ENCODE measurements at regions not wholly inside any gene's neighbourhood (a gene's known extent, or its start where the extent isn't known, plus 50 kb on each side); places are given as distances from the start of the nearest gene placed in this dataset.

DNA sequence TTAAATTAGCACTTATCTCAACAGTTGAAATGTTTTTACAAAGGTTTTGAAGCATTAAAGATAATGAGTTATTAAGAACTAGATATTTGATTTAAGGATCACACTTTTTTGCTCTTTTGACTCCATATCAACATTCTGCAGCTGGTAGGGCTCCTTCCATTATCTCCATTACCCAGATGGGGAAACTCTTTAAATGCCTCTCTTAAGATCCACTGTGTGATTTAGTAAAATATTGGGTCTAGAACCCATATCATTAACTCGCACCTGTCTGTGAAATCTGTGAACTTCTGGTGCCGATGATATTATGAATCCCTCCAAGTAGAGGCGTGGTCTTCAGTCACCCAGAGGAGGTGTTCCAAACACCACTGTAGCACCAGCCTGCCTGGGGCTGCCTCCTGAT, 466.2 kb downstream of the TSN start:
- H3K27ac ChIP-seq (ENCODE audit: low read depth, low read length), result no peak overlapping the region
- peaks cover 0 to 4% (median 3%) of the 10 kb centered on the region in 3 donors for H3K27me3 ChIP-seq (ENCODE audit: control insufficient read depth in 3 of 3, insufficient read depth in 3 of 3, low read length in 3 of 3)
- H3K9me3 ChIP-seq (ENCODE audit: control insufficient read depth in 3 of 3, low read length in 3 of 3), result no peaks in the 10 kb centered on the region
- H3K4me3 ChIP-seq (ENCODE audit: low read length in 3 of 3), result no peak overlapping the region
- no peak overlapping the region for H3K9ac ChIP-seq (ENCODE audit: low read depth in 1 of 3, low read length in 3 of 3)
- H3K36me3 ChIP-seq (ENCODE audit: control insufficient read depth in 3 of 3, insufficient read depth in 3 of 3, low read length in 3 of 3), result no peaks in the 10 kb centered on the region
- no peaks in the 10 kb centered on the region for H3K4me1 ChIP-seq (ENCODE audit: control insufficient read depth in 3 of 3, insufficient read depth in 3 of 3, low read length in 3 of 3)

DNA sequence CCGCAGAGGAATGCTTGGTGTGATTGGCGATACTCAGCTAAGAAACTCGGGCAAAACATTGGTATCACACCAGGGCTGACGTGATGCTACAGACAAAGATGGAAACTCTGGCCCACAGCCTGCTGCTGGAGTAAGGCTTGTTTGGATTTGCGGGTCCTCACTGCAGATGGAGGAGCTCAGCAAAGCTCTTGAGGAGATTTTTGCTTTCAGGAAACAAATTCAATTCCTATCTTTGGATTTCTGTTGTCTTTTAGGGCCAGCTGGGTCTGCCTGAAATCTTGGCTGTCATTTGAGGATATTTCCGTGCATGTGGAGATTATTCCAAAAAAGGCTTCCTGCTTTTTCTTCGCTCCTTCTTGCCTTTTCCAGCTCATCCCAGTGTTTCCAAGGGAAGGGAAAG, 475.8 kb downstream of the TSN start:
- Histone ChIP-seq H3K27me3 (ENCODE audit: control insufficient read depth in 3 of 3, insufficient read depth in 3 of 3, low read length in 3 of 3) (no peaks in the 10 kb centered on the region), H3K9ac (ENCODE audit: low read depth in 1 of 3, low read length in 3 of 3) (no peak overlapping the region), H3K9me3 (ENCODE audit: control insufficient read depth in 3 of 3, low read length in 3 of 3) (no peaks in the 10 kb centered on the region), H3K4me3 (ENCODE audit: low read length in 3 of 3) (no peak overlapping the region), H3K4me1 (ENCODE audit: control insufficient read depth in 3 of 3, insufficient read depth in 3 of 3, low read length in 3 of 3) (no peaks in the 10 kb centered on the region), H3K27ac (ENCODE audit: low read depth, low read length) (no peak overlapping the region), H3K36me3 (ENCODE audit: control insufficient read depth in 3 of 3, insufficient read depth in 3 of 3, low read length in 3 of 3) (no peaks in the 10 kb centered on the region)

DNA sequence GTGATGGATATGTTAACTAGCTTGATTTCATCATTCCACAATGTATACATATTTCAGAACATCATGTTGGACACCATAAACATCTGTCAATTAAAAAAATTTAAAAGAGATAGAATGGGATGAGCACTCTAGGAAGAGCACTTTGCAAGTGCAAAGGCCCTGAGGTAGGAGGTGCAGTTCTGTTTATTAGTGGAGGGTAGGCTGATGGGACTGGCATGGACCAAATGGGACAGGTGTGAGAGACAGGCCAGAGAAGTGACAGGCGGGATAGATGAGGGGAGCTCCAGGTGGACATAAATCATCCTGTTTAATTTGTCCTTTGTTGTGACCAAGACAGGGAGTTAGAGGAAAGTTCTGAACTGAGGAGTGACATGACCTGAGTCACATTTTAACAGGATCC, 477.9 kb downstream of the TSN start:
- no peak overlapping the region for H3K9ac ChIP-seq (ENCODE audit: low read depth in 1 of 3, low read length in 3 of 3)
- H3K27me3 ChIP-seq (ENCODE audit: control insufficient read depth in 3 of 3, insufficient read depth in 3 of 3, low read length in 3 of 3), result no peaks in the 10 kb centered on the region
- no peak overlapping the region for H3K27ac ChIP-seq (ENCODE audit: low read depth, low read length)
- no peaks in the 10 kb centered on the region for H3K36me3 ChIP-seq (ENCODE audit: control insufficient read depth in 3 of 3, insufficient read depth in 3 of 3, low read length in 3 of 3)
- H3K4me3 ChIP-seq (ENCODE audit: low read length in 3 of 3), result no peak overlapping the region
- no peaks in the 10 kb centered on the region for H3K4me1 ChIP-seq (ENCODE audit: control insufficient read depth in 3 of 3, insufficient read depth in 3 of 3, low read length in 3 of 3)
- no peaks in the 10 kb centered on the region for H3K9me3 ChIP-seq (ENCODE audit: control insufficient read depth in 3 of 3, low read length in 3 of 3)

DNA sequence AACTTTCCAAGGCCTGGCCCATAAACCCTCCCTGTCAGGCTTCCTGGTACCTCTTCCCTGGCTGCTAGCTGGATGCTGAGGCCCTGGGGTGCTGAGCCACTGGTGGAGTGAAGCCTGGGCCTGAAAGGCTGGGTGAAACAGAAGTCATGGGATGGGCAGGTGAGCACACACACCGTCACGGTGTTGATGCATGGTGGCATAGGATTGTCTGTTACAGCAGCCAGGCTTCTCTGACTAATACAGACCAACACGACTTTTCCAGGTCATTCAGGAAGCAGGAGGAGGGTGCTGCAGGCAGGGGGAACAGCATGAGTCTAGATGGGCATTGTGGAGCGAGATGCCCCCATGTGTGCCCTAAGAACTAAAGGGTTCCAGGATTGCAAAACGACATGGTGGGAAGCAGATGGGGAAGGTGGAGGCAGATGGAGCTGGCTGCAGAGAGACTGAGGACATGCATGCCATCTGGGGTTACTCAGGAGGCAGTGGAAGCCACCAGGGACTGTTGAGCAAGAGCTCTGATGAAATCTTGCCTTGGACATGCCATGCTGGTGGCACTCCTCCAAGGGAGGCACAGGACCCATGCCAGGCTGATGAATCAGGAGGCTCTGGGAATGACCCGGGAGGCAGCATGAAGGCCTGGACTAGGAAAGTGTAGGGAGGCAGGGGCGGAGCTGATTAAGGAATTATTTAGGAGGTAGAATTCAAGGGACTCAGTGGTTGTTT, 480.9 kb downstream of the TSN start:
- no peak overlapping the region for H3K9ac ChIP-seq (ENCODE audit: low read depth in 1 of 3, low read length in 3 of 3)
- peaks cover 0 to 2% (median 0%) of the 10 kb centered on the region in 3 donors for H3K9me3 ChIP-seq (ENCODE audit: control insufficient read depth in 3 of 3, low read length in 3 of 3)
- H3K36me3 ChIP-seq (ENCODE audit: control insufficient read depth in 3 of 3, insufficient read depth in 3 of 3, low read length in 3 of 3), result no peaks in the 10 kb centered on the region
- H3K27ac ChIP-seq (ENCODE audit: low read depth, low read length), result no peak overlapping the region
- H3K4me3 ChIP-seq (ENCODE audit: low read length in 3 of 3), result no peak overlapping the region
- H3K27me3 ChIP-seq (ENCODE audit: control insufficient read depth in 3 of 3, insufficient read depth in 3 of 3, low read length in 3 of 3), result no peaks in the 10 kb centered on the region
- H3K4me1 ChIP-seq (ENCODE audit: control insufficient read depth in 3 of 3, insufficient read depth in 3 of 3, low read length in 3 of 3), result no peaks in the 10 kb centered on the region

DNA sequence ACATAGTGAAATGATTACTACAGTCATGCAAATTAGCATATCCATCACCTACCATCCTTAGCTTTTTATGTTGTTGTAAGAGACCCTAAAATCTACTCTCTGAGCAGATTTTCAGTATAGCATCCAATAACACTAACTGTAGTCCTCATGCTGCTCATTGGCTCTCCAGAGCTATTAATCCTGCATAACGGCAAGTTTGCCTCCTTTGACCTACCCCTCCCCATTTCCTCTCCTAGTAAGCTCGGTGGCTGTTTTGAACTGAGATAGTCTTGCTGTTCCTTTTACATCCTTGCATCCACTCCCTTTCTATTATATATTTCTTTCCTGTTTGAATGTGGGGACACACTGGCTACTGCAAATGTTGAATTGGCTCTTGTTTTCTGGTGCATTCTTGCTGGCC, 481.5 kb downstream of the TSN start:
- Histone ChIP-seq H3K36me3 (ENCODE audit: control insufficient read depth in 3 of 3, insufficient read depth in 3 of 3, low read length in 3 of 3) (no peaks in the 10 kb centered on the region), H3K4me3 (ENCODE audit: low read length in 3 of 3) (no peak overlapping the region), H3K27me3 (ENCODE audit: control insufficient read depth in 3 of 3, insufficient read depth in 3 of 3, low read length in 3 of 3) (no peaks in the 10 kb centered on the region), H3K9ac (ENCODE audit: low read depth in 1 of 3, low read length in 3 of 3) (no peak overlapping the region), H3K27ac (ENCODE audit: low read depth, low read length) (no peak overlapping the region), H3K9me3 (ENCODE audit: control insufficient read depth in 3 of 3, low read length in 3 of 3) (peaks cover 0 to 2% (median 0%) of the 10 kb centered on the region in 3 donors), H3K4me1 (ENCODE audit: control insufficient read depth in 3 of 3, insufficient read depth in 3 of 3, low read length in 3 of 3) (no peaks in the 10 kb centered on the region)

DNA sequence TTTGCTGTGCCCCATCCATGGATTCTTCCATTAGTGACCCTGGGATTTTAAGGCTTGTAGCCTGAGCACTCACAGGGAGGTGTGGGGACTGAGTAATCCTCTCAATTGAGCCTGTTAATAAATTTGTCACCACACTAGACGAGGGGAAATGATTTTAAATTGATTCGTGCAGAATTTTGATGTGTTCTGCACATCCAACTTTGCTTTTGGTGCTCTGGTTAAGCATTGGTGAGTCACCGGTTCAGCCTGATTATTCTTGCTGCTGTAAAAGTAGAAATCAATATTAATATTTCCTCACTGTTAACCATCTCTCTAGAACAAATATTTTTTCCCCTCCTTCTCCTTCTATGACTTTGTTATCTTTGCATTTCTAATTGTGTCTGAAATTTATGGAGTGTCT, 482.0 kb downstream of the TSN start:
- Histone ChIP-seq H3K4me3 (ENCODE audit: low read length in 3 of 3) (no peak overlapping the region), H3K9me3 (ENCODE audit: control insufficient read depth in 3 of 3, low read length in 3 of 3) (peaks cover 0 to 2% (median 0%) of the 10 kb centered on the region in 3 donors), H3K9ac (ENCODE audit: low read depth in 1 of 3, low read length in 3 of 3) (no peak overlapping the region), H3K27ac (ENCODE audit: low read depth, low read length) (no peak overlapping the region), H3K4me1 (ENCODE audit: control insufficient read depth in 3 of 3, insufficient read depth in 3 of 3, low read length in 3 of 3) (no peaks in the 10 kb centered on the region), H3K36me3 (ENCODE audit: control insufficient read depth in 3 of 3, insufficient read depth in 3 of 3, low read length in 3 of 3) (no peaks in the 10 kb centered on the region), H3K27me3 (ENCODE audit: control insufficient read depth in 3 of 3, insufficient read depth in 3 of 3, low read length in 3 of 3) (no peaks in the 10 kb centered on the region)

DNA sequence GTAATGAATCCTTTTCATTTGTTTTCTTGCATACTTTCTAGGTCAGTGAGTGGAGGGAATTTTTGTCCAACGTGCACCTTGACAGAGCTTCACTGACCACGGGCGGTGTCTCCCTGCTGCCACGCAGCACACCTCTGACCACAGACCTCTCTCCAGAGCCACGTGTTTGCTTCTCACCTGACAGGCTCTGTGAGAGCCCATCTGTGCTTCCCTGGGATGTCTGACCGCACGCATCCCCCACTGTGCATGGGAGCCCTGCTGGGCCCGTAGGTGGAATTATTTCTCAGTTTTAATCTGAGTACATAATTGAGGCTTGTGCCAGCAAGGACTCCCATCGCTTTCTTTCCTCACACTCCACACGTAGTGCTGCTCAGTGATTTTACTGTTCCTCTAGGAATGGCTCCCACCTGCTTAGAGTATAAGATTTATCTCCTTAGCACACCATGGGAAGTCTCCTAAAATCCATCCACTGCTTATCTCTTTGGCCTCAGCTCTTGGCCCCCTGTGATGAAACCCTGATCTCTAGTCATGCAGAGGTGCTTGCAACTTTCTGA, 482.6 kb downstream of the TSN start:
- Histone ChIP-seq H3K27ac (ENCODE audit: low read depth, low read length) (no peak overlapping the region), H3K9me3 (ENCODE audit: control insufficient read depth in 3 of 3, low read length in 3 of 3) (peaks cover 0 to 2% (median 0%) of the 10 kb centered on the region in 3 donors), H3K4me1 (ENCODE audit: control insufficient read depth in 3 of 3, insufficient read depth in 3 of 3, low read length in 3 of 3) (no peaks in the 10 kb centered on the region), H3K4me3 (ENCODE audit: low read length in 3 of 3) (no peak overlapping the region), H3K27me3 (ENCODE audit: control insufficient read depth in 3 of 3, insufficient read depth in 3 of 3, low read length in 3 of 3) (no peaks in the 10 kb centered on the region), H3K9ac (ENCODE audit: low read depth in 1 of 3, low read length in 3 of 3) (no peak overlapping the region), H3K36me3 (ENCODE audit: control insufficient read depth in 3 of 3, insufficient read depth in 3 of 3, low read length in 3 of 3) (no peaks in the 10 kb centered on the region)

DNA sequence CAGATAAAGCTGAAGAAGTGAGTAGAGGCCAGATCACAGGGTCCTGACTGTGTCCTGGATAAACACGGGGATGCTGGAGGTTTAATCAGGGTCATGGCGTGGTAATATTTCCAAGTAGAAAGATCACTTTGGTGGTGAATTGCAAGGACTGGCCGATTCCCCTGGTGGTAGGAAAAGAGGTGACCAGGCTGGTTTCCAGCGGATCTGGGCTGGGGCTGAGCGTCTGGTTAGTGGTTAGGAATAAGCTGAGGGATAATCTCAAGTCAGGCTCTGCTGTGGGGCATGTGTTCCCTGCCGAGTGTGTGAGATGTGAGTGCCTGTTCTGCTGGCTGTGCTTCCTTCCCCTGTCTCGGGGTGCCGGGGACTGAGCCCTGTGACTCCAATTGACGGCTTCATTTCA, 484.0 kb downstream of the TSN start:
- no peak overlapping the region for H3K27ac ChIP-seq (ENCODE audit: low read depth, low read length)
- no peaks in the 10 kb centered on the region for H3K36me3 ChIP-seq (ENCODE audit: control insufficient read depth in 3 of 3, insufficient read depth in 3 of 3, low read length in 3 of 3)
- H3K4me3 ChIP-seq (ENCODE audit: low read length in 3 of 3), result no peak overlapping the region
- peaks cover 0 to 2% (median 0%) of the 10 kb centered on the region in 3 donors for H3K9me3 ChIP-seq (ENCODE audit: control insufficient read depth in 3 of 3, low read length in 3 of 3)
- no peaks in the 10 kb centered on the region for H3K4me1 ChIP-seq (ENCODE audit: control insufficient read depth in 3 of 3, insufficient read depth in 3 of 3, low read length in 3 of 3)
- no peaks in the 10 kb centered on the region for H3K27me3 ChIP-seq (ENCODE audit: control insufficient read depth in 3 of 3, insufficient read depth in 3 of 3, low read length in 3 of 3)
- H3K9ac ChIP-seq (ENCODE audit: low read depth in 1 of 3, low read length in 3 of 3), result no peak overlapping the region

DNA sequence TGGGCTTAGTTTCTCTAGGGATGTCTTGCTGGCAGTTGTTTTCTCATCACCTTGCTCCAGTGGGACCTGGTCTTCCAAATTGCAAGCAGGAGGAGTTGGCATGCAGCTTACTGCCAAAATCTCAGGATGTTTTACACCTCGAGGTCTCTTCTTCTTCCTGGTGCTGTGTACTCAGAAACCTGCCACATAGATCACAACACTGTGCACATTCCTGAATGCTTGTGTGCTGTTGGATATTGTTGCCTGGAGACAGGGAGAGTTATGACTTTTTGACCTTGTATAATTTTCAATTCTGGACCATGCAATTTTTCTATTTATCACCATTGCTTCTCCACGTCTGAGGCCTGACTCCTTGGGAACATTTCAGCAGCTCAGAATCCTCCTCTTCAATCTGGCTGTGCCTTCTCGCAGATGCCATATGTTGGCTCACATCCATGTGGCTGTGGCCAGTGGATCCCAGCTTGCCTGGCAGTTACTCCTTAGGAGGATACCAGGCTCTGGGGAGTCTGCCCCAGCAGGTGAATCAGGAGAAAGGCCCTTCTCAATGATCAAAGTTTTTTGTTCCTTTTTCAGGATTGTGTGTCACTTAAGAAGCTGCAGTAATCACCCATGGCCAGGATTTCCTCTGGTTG, 489.3 kb downstream of the TSN start:
- Histone ChIP-seq H3K4me3 (ENCODE audit: low read length in 3 of 3) (no peak overlapping the region), H3K36me3 (ENCODE audit: control insufficient read depth in 3 of 3, insufficient read depth in 3 of 3, low read length in 3 of 3) (no peaks in the 10 kb centered on the region), H3K4me1 (ENCODE audit: control insufficient read depth in 3 of 3, insufficient read depth in 3 of 3, low read length in 3 of 3) (no peaks in the 10 kb centered on the region), H3K27me3 (ENCODE audit: control insufficient read depth in 3 of 3, insufficient read depth in 3 of 3, low read length in 3 of 3) (no peaks in the 10 kb centered on the region), H3K9me3 (ENCODE audit: control insufficient read depth in 3 of 3, low read length in 3 of 3) (peaks cover 0 to 2% (median 0%) of the 10 kb centered on the region in 3 donors), H3K27ac (ENCODE audit: low read depth, low read length) (no peak overlapping the region), H3K9ac (ENCODE audit: low read depth in 1 of 3, low read length in 3 of 3) (no peak overlapping the region)

DNA sequence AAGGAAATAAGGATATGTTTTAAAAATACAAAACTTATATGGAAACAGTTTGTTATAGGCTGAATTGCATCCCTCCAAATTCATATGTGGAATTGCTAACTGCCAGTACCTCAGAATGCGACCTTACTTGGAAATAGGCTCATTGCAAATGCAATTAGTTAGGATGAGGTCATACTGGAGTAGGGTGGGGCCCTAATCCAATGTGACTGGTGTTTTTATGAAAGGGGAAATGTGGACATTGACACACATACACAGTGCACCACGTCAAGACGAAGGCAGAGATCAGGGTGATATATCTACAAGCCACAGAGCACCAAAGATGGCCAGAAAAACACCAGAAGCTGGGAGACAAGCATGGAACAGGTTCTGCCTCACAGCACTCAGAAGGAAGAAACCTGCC, 494.2 kb downstream of the TSN start:
- no peaks in the 10 kb centered on the region for H3K4me1 ChIP-seq (ENCODE audit: control insufficient read depth in 3 of 3, insufficient read depth in 3 of 3, low read length in 3 of 3)
- no peaks in the 10 kb centered on the region for H3K27me3 ChIP-seq (ENCODE audit: control insufficient read depth in 3 of 3, insufficient read depth in 3 of 3, low read length in 3 of 3)
- H3K27ac ChIP-seq (ENCODE audit: low read depth, low read length), result no peak overlapping the region
- no peaks in the 10 kb centered on the region for H3K36me3 ChIP-seq (ENCODE audit: control insufficient read depth in 3 of 3, insufficient read depth in 3 of 3, low read length in 3 of 3)
- no peak overlapping the region for H3K9ac ChIP-seq (ENCODE audit: low read depth in 1 of 3, low read length in 3 of 3)
- no peaks in the 10 kb centered on the region for H3K9me3 ChIP-seq (ENCODE audit: control insufficient read depth in 3 of 3, low read length in 3 of 3)
- H3K4me3 ChIP-seq (ENCODE audit: low read length in 3 of 3), result no peak overlapping the region

Data from skeletal muscle tissue (tissue), 3 donors.